ENCODE measurements at regions not wholly inside any gene's neighbourhood (a gene's known extent, or its start where the extent isn't known, plus 50 kb on each side); places are given as distances from the start of the nearest gene placed in this dataset.

DNA sequence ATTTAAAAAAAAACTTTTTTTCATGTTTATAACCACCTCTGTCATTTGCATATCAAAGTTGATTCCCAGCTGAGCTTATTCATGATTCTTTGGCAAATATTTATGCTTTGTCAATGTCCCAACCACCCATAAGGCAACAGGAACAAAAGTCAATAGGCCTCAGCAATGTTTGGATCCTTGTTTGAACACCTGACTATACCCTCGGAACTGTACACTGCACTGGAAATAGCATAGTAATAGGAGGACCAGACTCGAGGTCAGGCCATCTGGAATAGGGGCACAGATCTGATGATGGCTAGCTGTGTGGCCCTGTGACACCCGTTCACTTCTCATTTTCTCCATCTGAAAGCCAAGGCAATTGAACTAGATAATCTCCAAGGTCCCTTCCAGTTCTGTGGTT, 301.7 kb upstream of the ATP11B start:
- Histone ChIP-seq H3K4me3 (ENCODE audit: insufficient read depth, low read depth, low read length, poor library complexity, severe bottlenecking) (no peak overlapping the region), H3K27ac (ENCODE audit: insufficient read depth, low read length, poor library complexity, severe bottlenecking) (no peak overlapping the region), H3K4me1 (ENCODE audit: control insufficient read depth, insufficient read depth, low read length, poor library complexity, severe bottlenecking) (no peaks in the 10 kb centered on the region), H3K27me3 (replicated peaks; ENCODE audit: control insufficient read depth, insufficient read depth, low read length, poor library complexity, severe bottlenecking) (no peaks in the 10 kb centered on the region), H3K9me3 (ENCODE audit: control insufficient read depth, low read length) (no peaks in the 10 kb centered on the region), H3K36me3 (ENCODE audit: control insufficient read depth, insufficient read depth, low read length) (no peaks in the 10 kb centered on the region)
- no peak for DNase-seq

- Histone ChIP-seq H3K36me3 (ENCODE audit: control insufficient read depth, insufficient read depth, low read length) (no peaks in the 10 kb centered on the region), H3K27me3 (replicated peaks; ENCODE audit: control insufficient read depth, insufficient read depth, low read length, poor library complexity, severe bottlenecking) (no peaks in the 10 kb centered on the region), H3K4me1 (ENCODE audit: control insufficient read depth, insufficient read depth, low read length, poor library complexity, severe bottlenecking) (no peaks in the 10 kb centered on the region), H3K4me3 (ENCODE audit: insufficient read depth, low read depth, low read length, poor library complexity, severe bottlenecking) (no peak overlapping the region), H3K27ac (ENCODE audit: insufficient read depth, low read length, poor library complexity, severe bottlenecking) (no peak overlapping the region), H3K9me3 (ENCODE audit: control insufficient read depth, low read length) (no peaks in the 10 kb centered on the region)
- DNase-seq: no peak
Observed at GRCh38 chr3:182492536-182492935, 300.8 kb upstream of the ATP11B start.

DNA sequence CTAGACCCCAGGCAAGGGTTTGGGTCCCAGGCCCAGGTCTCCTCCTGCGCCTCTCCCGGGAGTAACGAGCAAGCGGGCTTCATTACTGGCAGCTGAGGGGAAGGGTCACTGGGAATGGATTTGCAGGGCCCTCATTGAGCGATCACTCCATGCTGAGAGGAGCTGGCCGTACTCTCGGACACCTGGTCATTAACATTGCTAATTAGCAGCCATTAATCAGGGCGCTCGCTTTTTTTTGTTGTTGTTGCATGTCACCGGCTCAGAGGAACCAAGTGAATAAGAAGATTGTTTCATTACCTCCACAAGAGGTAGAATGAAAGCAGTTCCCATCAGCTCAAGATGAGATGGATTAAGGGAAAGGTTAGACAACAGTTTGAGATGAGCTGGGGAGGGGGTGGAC, 293.0 kb upstream of the ATP11B start:
- no peaks in the 10 kb centered on the region for H3K4me1 ChIP-seq (ENCODE audit: control insufficient read depth, insufficient read depth, low read length, poor library complexity, severe bottlenecking)
- H3K9me3 ChIP-seq (ENCODE audit: control insufficient read depth, low read length): no peaks in the 10 kb centered on the region
- no peaks in the 10 kb centered on the region for H3K36me3 ChIP-seq (ENCODE audit: control insufficient read depth, insufficient read depth, low read length)
- no peak overlapping the region for H3K27ac ChIP-seq (ENCODE audit: insufficient read depth, low read length, poor library complexity, severe bottlenecking)
- H3K27me3 ChIP-seq (replicated peaks; ENCODE audit: control insufficient read depth, insufficient read depth, low read length, poor library complexity, severe bottlenecking): no peaks in the 10 kb centered on the region
- DNase-seq: no peak
- H3K4me3 ChIP-seq (ENCODE audit: insufficient read depth, low read depth, low read length, poor library complexity, severe bottlenecking): no peak overlapping the region

DNA sequence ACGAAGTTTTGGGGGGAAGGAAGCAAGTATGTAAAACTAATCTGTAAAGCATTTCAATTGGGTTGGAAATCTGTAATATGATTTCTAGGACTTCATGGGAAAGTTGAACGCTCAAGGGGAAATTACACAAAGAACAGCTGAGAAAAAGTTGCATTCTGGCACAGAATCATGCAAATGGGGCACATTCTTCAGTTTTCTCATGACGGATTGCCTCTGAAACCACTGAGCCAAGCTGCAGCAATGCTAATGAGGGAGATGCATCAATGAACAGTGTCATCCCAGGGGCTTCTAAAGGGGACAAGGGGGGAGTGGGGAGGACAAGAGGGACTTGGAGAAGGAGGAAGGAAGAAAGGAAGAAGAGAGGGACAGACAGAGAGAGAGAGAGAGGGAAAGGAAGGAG, 291.4 kb upstream of the ATP11B start:
- Histone ChIP-seq H3K27me3 (replicated peaks; ENCODE audit: control insufficient read depth, insufficient read depth, low read length, poor library complexity, severe bottlenecking) (no peaks in the 10 kb centered on the region), H3K4me3 (ENCODE audit: insufficient read depth, low read depth, low read length, poor library complexity, severe bottlenecking) (no peak overlapping the region), H3K36me3 (ENCODE audit: control insufficient read depth, insufficient read depth, low read length) (no peaks in the 10 kb centered on the region), H3K9me3 (ENCODE audit: control insufficient read depth, low read length) (no peaks in the 10 kb centered on the region), H3K4me1 (ENCODE audit: control insufficient read depth, insufficient read depth, low read length, poor library complexity, severe bottlenecking) (no peaks in the 10 kb centered on the region), H3K27ac (ENCODE audit: insufficient read depth, low read length, poor library complexity, severe bottlenecking) (no peak overlapping the region)
- no peak for DNase-seq

- Histone ChIP-seq H3K9me3 (ENCODE audit: control insufficient read depth, low read length) (no peaks in the 10 kb centered on the region), H3K27ac (ENCODE audit: insufficient read depth, low read length, poor library complexity, severe bottlenecking) (no peak overlapping the region)
Observed at GRCh38 chr3:182503401-182503800, 289.9 kb upstream of the ATP11B start.

GRCh38 chr3:182508919-182509711, 284.2 kb upstream of the ATP11B start:
- no peaks in the 10 kb centered on the region for H3K27me3 ChIP-seq (replicated peaks; ENCODE audit: control insufficient read depth, insufficient read depth, low read length, poor library complexity, severe bottlenecking)
- no peaks in the 10 kb centered on the region for H3K36me3 ChIP-seq (ENCODE audit: control insufficient read depth, insufficient read depth, low read length)
- H3K4me1 ChIP-seq (ENCODE audit: control insufficient read depth, insufficient read depth, low read length, poor library complexity, severe bottlenecking): no peaks in the 10 kb centered on the region
- no peak overlapping the region for H3K4me3 ChIP-seq (ENCODE audit: insufficient read depth, low read depth, low read length, poor library complexity, severe bottlenecking)
- DNase-seq: no peak
- H3K27ac ChIP-seq (ENCODE audit: insufficient read depth, low read length, poor library complexity, severe bottlenecking): no peak overlapping the region
- no peaks in the 10 kb centered on the region for H3K9me3 ChIP-seq (ENCODE audit: control insufficient read depth, low read length)

More at GRCh38 chr3:182503401-182503800, 289.9 kb upstream of the ATP11B start:
- H3K27me3 ChIP-seq (replicated peaks; ENCODE audit: control insufficient read depth, insufficient read depth, low read length, poor library complexity, severe bottlenecking): no peaks in the 10 kb centered on the region
- H3K4me1 ChIP-seq (ENCODE audit: control insufficient read depth, insufficient read depth, low read length, poor library complexity, severe bottlenecking): no peaks in the 10 kb centered on the region
- H3K36me3 ChIP-seq (ENCODE audit: control insufficient read depth, insufficient read depth, low read length): no peaks in the 10 kb centered on the region
- DNase-seq: no peak
- H3K4me3 ChIP-seq (ENCODE audit: insufficient read depth, low read depth, low read length, poor library complexity, severe bottlenecking): no peak overlapping the region

DNA sequence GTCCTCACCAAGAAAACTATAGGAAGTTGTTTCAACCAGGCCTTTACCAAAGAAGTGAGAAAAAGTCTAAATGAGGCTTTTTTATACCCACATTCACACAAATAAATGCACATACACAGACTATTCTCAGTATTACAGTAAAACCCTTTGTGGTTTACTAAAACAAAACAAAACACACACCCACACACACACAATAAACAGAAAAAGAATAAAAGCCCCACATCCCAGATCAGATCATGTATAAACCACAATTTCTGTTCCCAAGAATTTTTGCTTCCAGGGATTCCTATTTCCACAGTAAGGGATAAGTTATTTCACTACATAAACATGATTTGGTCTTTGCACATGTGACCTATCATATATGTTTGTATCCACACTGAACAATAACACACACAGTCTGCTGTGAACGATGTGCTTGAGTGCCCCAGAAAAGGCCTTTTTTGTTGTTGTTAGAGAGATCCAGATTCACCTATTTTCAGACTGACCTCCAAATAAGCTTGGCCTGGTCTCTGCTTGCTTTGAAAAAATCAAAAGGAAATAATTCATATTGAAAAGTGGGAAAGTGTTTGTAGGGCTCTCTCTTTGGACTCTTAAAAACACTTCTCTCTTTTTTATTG, 283.4 kb upstream of the ATP11B start:
- no peak for DNase-seq
- H3K27ac ChIP-seq (ENCODE audit: insufficient read depth, low read length, poor library complexity, severe bottlenecking): no peak overlapping the region
- H3K4me1 ChIP-seq (ENCODE audit: control insufficient read depth, insufficient read depth, low read length, poor library complexity, severe bottlenecking): no peaks in the 10 kb centered on the region
- no peaks in the 10 kb centered on the region for H3K9me3 ChIP-seq (ENCODE audit: control insufficient read depth, low read length)
- H3K4me3 ChIP-seq (ENCODE audit: insufficient read depth, low read depth, low read length, poor library complexity, severe bottlenecking): no peak overlapping the region
- H3K27me3 ChIP-seq (replicated peaks; ENCODE audit: control insufficient read depth, insufficient read depth, low read length, poor library complexity, severe bottlenecking): no peaks in the 10 kb centered on the region
- no peaks in the 10 kb centered on the region for H3K36me3 ChIP-seq (ENCODE audit: control insufficient read depth, insufficient read depth, low read length)

GRCh38 chr3:182514236-182514964, 278.9 kb upstream of the ATP11B start:
- no peak for DNase-seq
- Histone ChIP-seq H3K27ac (ENCODE audit: insufficient read depth, low read length, poor library complexity, severe bottlenecking) (no peak overlapping the region), H3K9me3 (ENCODE audit: control insufficient read depth, low read length) (no peaks in the 10 kb centered on the region), H3K36me3 (ENCODE audit: control insufficient read depth, insufficient read depth, low read length) (no peaks in the 10 kb centered on the region), H3K4me1 (ENCODE audit: control insufficient read depth, insufficient read depth, low read length, poor library complexity, severe bottlenecking) (no peaks in the 10 kb centered on the region), H3K27me3 (replicated peaks; ENCODE audit: control insufficient read depth, insufficient read depth, low read length, poor library complexity, severe bottlenecking) (no peaks in the 10 kb centered on the region), H3K4me3 (ENCODE audit: insufficient read depth, low read depth, low read length, poor library complexity, severe bottlenecking) (no peak overlapping the region)

- no peak for DNase-seq
- H3K27me3 ChIP-seq (replicated peaks; ENCODE audit: control insufficient read depth, insufficient read depth, low read length, poor library complexity, severe bottlenecking): no peaks in the 10 kb centered on the region
- no peak overlapping the region for H3K27ac ChIP-seq (ENCODE audit: insufficient read depth, low read length, poor library complexity, severe bottlenecking)
- no peaks in the 10 kb centered on the region for H3K9me3 ChIP-seq (ENCODE audit: control insufficient read depth, low read length)
- H3K4me1 ChIP-seq (ENCODE audit: control insufficient read depth, insufficient read depth, low read length, poor library complexity, severe bottlenecking): no peaks in the 10 kb centered on the region
- no peak overlapping the region for H3K4me3 ChIP-seq (ENCODE audit: insufficient read depth, low read depth, low read length, poor library complexity, severe bottlenecking)
- no peaks in the 10 kb centered on the region for H3K36me3 ChIP-seq (ENCODE audit: control insufficient read depth, insufficient read depth, low read length)
Observed at GRCh38 chr3:182516597-182517336, 276.5 kb upstream of the ATP11B start.
